DMS53 (cell line): ENCODE measurements at regions not wholly inside any gene's neighbourhood (a gene's known extent, or its start where the extent isn't known, plus 50 kb on each side); places are given as distances from the start of the nearest gene placed in this dataset.
A peak's percentile ranks its signal among the peaks of the same experiment; 100 is the strongest.

ENCODE experiments used
- DNase-seq: peaks from one replicate; lab custom pipeline; 2025; lab: John Stamatoyannopoulos, UW

GRCh38 chr1:55503663-55504305 is 288.6 kb upstream of the USP24 start:
- no peak for DNase-seq

DNA sequence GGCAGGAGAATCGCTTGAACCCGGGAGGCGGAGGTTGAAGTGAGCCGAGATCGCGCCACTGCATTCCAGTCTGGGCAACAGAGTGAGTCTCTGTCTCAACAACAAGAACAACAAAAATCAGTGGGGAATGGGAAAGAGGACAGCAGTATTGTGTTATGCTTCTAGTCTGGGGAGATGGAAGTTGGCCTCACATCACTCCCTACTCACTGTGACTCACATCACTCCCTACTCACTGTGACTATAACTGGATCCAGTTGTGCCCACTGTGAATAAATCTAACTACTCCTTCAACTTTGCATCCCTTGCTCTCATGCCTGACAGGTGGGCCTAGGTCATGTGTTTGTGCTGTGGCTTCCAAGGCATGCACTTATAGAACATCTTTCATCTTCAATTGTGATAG is 285.4 kb upstream of the USP24 start:
- DNase-seq = no peak

- DNase-seq = no peak
These were observed 275.4 kb upstream of the USP24 start for GRCh38 chr1:55490547-55490946.

DNA sequence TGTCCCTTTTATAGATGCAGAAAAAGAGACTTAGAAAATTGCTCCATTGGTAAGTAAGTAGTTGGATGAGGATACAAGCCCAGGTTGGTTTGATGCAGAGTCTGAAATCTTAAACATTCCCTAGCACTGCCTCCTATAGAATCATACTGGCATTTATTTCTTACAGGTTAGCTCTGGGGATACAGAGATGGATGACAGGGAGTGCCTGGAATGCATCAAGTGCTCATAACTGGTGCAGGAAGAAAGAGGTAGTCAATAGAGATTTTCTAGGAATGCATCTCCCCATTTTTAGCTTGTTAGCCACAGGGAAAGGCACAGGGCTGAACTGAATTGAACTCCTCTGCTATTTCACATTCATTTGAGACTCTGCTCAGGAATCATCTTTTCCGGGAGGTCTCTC is 269.0 kb upstream of the USP24 start:
- no peak for DNase-seq

DNA sequence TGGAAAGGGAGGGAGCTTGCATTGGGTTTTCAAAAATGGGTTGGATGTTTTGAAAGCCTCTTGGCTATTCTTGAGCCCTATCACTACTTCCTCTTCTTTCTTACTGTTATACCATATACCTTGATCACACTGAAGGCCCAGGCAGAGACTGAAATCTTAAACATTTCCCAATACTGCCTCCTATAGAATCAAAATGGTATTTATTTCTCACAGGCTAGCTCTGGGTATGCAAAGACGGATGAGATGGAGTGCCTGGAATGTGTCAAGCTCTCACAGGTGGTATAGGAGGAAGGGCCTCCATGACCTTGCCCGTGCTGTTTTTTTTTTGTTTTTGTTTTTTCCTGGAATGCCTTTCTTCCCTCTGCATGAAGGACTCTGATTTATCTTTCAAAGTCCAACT is 268.4 kb upstream of the USP24 start:
- peak; percentile 35 for DNase-seq

GRCh38 chr1:55481634-55482033 is 266.5 kb upstream of the USP24 start:
- no peak for DNase-seq

- no peak for DNase-seq
These were observed 265.0 kb upstream of the USP24 start for GRCh38 chr1:55480029-55480795.

DNA sequence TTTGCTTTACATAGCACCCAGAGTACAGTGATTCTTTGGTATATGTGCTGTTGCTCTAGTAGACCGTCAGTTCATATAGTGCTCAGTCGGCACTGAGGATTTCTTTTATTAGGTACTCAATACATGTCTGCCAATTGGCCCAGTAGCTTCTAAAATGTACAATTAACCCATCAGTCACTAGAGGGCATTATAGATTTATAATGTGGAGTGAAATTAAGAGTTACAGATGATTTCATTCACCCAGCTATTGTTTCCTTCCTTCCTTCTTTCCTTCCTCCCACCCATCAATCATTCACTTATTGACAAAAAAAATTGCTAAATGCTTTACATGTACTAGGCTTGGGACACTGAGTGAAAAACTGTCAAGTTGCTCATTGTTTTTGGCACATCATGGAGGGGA is 263.6 kb upstream of the USP24 start:
- peak; percentile 75 for DNase-seq

DNA sequence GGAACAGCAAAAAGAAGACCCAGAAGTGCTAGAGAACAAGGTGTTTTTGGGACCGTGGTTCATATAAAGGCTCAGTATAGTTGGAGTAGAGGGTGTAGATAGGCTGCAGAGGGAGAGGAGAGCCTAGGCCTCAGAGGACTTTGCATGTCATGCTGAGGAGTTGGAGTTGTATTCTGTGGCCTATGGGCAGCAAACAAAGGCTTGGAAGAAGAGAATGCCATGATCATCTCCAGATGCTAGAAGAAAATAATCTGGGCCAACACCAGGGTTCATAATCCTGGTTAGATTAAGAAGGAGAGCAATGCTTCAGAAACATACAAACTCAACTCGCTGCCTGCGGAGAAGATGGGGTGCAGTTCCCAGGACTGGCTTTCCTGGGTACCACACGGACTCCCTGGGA is 262.8 kb upstream of the USP24 start:
- DNase-seq = no peak

DNA sequence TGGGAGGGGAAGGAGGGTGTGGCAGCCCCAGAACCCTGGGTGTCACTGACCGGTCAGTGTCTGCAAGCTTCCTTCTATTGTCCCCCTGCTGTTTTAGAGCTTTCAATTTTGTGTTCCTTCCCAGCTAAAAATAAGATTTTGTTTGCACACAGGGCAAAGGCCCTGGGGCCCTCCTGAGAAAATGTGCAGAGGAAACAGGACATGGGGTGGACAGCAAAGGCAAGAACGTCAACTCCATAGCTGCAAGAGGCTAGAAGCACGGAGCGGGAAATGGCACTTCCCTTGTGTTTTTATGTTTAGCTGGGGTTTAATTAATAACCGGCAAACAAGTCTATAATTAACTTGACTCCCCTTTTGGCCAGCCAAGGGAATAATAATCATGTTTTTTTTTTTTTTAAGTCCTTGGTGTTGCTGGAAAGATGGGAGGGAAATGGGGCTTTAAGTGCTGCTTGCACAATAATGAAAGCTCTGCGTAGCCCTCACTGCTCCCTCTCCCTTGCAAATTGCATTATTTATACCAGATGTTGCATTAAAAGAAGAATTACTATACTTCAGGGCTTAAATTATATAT is 261.4 kb upstream of the USP24 start:
- DNase-seq = no peak

- DNase-seq = no peak
These were observed 259.1 kb upstream of the USP24 start for GRCh38 chr1:55474168-55474786.

DNA sequence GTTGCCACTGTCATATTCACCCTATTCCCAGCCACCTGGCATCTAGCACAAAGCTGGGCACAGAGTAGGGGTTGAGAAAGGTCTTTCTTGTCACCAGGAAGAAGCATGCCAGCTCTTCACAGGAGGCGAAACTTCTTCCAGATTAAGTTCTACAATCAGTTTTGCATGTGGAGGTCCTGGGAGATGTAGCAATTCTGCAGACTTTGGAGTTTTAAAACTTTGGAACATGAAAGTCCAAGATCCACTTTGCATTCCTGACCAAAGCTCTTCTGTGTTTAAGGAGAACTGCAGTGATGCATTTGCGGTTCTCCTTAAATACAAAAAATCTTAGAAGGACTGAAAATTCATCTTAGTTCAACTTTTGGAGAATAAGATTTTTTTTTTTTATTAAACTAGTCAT is 258.5 kb upstream of the USP24 start:
- DNase-seq = no peak

GRCh38 chr1:55472784-55473183 is 257.6 kb upstream of the USP24 start:
- peak; percentile 43 for DNase-seq

DNA sequence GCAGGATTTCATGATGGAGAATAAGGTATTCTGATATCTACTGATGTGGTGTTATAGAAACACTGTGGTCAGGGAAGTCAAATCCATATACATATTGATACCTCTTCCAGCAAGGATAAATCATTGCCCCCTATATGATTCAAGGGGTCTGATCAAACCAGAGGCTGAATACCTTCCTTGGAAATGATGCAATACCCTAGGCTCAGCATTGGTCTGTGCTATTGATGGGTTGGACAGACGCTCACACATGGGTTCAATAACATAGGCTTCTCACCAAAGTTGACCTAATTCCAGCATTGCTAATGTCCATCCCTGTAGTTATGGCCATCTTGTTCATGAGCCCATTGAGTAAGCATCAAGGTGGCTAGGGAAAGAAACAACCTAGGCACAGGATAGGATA is 257.0 kb upstream of the USP24 start:
- DNase-seq = no peak

DNA sequence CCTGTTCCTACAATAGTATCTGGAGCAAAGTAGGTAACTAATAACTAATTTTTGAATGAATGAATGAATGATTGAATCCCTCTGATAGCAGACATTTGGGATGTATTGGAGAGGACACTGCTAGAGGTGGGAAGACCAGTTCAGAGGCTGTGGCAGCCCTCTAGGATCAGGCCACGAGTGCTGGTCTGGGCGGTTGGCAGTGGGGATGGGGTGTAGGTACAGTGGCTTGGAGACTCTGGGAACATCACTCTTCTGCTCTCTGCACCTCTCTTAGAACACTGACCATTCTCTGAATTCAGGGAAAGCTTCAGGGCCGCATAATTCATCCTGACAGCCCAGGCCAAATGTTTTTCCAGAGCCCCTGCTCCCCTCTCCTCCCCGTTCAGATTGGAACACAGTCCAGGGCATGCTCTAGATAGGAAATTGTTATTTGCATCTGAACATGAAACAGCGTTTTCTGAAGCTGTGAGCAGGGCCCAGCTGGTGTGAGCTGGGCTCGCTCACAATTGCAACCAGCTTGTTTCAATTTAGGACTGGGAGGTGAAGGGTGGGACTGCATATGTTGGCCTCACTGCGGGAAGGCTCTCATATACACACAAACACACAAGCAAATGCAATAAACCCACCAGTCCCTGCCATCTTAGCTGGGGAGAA is 253.1 kb upstream of the USP24 start:
- DNase-seq = no peak

DNA sequence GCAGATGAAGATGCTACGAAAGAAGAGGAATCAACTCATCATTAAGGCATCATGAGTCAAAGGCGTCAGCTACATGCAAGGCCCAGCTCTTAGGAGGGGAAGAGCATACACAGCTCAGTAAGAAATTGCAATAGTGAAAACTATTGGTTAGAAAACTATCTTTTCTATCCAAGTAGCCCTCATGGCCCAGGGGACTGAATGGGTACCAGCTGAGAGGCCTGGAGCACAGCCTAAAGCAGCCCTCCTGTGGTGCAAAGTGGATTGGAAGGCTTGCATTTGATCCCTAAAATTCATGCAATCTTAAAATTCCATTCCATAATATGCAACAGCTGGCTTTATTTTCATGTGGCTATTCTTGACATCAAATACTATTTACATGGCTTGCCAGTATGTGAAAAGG is 251.8 kb upstream of the USP24 start:
- no peak for DNase-seq

DNA sequence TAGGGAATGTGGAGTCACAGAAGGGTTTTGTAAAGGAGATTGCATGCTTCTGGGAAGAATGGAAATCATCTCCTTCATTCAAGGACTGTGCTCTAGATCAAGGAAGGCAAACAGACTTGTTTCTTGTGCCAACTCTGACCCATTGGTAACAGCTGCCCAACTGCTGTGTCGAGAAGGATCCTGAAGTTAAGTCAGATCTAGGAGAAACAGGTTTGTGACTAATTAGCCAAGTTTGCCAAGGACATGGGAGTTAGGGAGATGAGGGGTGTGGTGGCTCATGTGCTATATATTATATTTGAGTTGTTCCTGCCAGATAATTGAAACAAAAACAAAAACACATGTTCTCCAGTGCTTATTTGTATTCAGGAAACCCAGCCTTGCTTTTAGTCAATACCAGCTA is 251.2 kb upstream of the USP24 start:
- DNase-seq = no peak

GRCh38 chr1:55464550-55464949 is 249.4 kb upstream of the USP24 start:
- DNase-seq = no peak

DNA sequence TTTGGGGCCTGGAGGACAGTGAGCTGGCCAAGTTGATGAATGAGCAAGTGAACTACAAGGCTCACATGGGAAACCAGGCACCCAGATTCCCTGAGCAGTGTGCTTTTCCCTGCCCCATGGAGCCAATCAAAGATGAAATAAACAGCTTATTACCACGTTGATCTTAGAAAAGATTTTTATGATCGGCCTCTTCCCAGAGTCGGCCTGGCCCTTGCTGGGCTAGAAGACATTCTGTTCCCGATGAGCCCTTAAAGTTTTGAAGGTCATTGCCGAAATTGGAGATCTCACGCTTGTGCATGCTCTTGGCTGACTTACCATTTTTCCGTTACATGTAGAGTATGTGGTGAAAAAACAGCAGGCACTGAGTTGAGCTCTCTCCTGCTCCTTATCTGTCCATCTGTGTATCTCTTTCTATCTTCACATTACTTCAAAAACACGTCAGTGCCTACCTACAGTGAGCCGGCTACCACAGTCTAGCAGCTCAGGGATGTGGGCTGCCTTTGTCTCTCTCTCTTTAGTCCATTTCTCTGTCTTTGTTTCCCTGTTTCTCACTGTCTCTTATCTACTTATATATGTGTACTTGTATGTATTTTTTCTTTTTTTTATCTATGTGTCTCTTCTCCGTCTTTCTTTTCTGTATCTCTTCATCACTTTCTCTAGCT is 248.8 kb upstream of the USP24 start:
- DNase-seq = no peak

DNA sequence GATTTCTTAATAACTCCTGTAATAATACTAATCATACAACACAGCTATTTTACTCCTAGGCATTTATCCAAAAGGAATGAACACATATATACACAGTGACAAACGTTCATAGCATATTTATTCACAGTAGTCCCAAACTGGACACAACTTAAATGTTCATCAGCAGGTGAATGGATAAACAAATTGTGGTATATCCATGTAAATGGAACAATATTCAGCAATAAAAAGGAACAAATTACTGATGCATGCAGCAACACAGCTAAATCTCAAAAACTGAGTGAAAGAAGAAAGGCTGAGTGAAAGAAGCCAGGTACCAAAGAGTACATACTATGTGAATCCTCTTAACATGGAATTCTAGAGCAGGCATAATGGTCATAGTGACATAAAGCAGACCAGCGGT is 242.7 kb upstream of the USP24 start:
- no peak for DNase-seq

GRCh38 chr1:55456971-55457370 is 241.8 kb upstream of the USP24 start:
- no peak for DNase-seq

GRCh38 chr1:55448261-55448660 is 233.1 kb upstream of the USP24 start:
- DNase-seq = no peak
